ENCODE measurements at regions not wholly inside any gene's neighbourhood (a gene's known extent, or its start where the extent isn't known, plus 50 kb on each side); places are given as distances from the start of the nearest gene placed in this dataset.

- TF ChIP-seq CREB5 (CRISPR knock-in tag; IDR thresholded peaks at IDR 0.05; ENCODE audit: low read depth) (no peak), ZNF565 (CRISPR knock-in tag; conservative IDR thresholded peaks at IDR 0.05; ENCODE audit: low read depth) (no peak), SNAI2 (CRISPR knock-in tag; IDR thresholded peaks at IDR 0.05) (no peak), ZC3H10 (CRISPR knock-in tag; IDR thresholded peaks at IDR 0.05) (no peak)
These were observed 164.7 kb downstream of the KCNRG start for GRCh38 chr13:50179977-50180376.

Measured in SK-N-SH treated with all-trans-retinoic acid at 6 μM for 48 hours (cell line).